IPS-18a (cell line): ENCODE measurements at regions not wholly inside any gene's neighbourhood (a gene's known extent, or its start where the extent isn't known, plus 50 kb on each side); places are given as distances from the start of the nearest gene placed in this dataset.

ENCODE experiments used
- H3K27ac ChIP-seq: one replicate; pipeline ENCODE4 v1.5.1; 2013; ENCODE audit warnings: low read length
- H3K27me3 ChIP-seq: one replicate; pipeline ENCODE4 v1.6.1; 2013; ENCODE audit warnings: mild to moderate bottlenecking, low read length; ENCODE audit not compliant: control insufficient read depth, insufficient read depth
- H3K36me3 ChIP-seq: one replicate; pipeline ENCODE4 v1.6.1; 2013; ENCODE audit warnings: low read depth, low read length; ENCODE audit not compliant: control insufficient read depth
- H3K4me1 ChIP-seq: one replicate; pipeline ENCODE4 v1.6.1; 2013; ENCODE audit warnings: low read depth, low read length; ENCODE audit not compliant: control insufficient read depth
- H3K4me3 ChIP-seq: one replicate; pipeline ENCODE4 v1.5.1; 2013; ENCODE audit warnings: low read length
- H3K9ac ChIP-seq: one replicate; pipeline ENCODE4 v1.6.1; 2013; ENCODE audit warnings: mild to moderate bottlenecking, low read length, moderate library complexity
- H3K9me3 ChIP-seq: one replicate; pipeline ENCODE4 v1.6.1; 2013; ENCODE audit warnings: low read depth, low read length; ENCODE audit not compliant: control insufficient read depth

- Histone ChIP-seq H3K9me3 (peaks cover 53% of the 10 kb centered on the region), H3K27ac (no peak overlapping the region), H3K36me3 (no peaks in the 10 kb centered on the region), H3K4me1 (no peaks in the 10 kb centered on the region), H3K27me3 (no peaks in the 10 kb centered on the region), H3K9ac (no peak overlapping the region), H3K4me3 (no peak overlapping the region)
These were observed 629.0 kb downstream of the TBC1D22A start for GRCh38 chr22:47391169-47392053.

DNA sequence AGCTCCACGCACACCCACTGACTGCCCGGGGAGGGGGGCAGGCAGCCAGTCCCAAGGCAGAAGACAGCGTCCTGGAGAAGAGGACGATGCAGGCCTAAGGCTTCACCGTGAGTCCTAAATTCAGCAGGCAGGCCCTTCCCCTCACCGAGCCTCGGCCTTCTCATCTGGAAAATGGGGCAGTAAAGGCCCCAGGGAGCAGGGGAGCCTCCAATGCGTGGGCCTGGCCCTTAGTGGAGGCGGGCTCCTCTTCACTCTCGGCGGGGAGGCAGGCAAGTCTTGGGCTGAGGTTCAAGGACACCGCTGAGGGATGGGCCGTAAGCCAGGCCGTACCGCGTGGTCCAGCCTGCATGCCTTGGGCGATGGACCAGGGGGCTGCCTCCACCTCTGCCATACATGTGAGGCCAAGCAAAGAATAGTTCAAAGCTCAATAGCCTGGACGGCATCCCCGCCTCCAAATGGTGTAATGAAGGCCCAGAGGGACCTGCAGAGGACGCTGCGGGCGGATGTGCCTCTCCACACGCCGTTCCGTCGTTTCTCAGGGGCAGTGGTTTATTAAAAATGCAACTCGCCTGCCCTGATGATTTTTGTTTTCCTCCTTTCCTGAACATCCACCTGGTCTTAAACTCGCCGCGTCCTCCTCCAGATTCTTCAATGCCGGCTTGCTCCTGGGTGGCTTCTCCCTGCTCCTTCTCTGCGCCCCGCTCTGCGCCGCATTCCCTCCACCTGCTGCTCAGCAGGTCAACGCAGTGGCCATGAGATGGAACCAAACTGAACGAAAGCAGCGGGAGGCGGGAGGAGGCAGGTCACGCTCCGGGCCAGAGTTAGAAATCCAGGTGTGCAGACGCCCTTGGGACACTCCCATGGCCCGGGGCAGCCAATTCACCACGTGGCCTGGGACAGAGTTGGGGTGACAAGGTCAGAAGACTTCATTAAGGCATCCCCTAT is 627.8 kb downstream of the TBC1D22A start:
- Histone ChIP-seq H3K9me3 (peaks cover 52% of the 10 kb centered on the region), H3K4me3 (no peak overlapping the region), H3K9ac (no peak overlapping the region), H3K36me3 (no peaks in the 10 kb centered on the region), H3K27me3 (no peaks in the 10 kb centered on the region), H3K4me1 (no peaks in the 10 kb centered on the region), H3K27ac (no peak overlapping the region)

DNA sequence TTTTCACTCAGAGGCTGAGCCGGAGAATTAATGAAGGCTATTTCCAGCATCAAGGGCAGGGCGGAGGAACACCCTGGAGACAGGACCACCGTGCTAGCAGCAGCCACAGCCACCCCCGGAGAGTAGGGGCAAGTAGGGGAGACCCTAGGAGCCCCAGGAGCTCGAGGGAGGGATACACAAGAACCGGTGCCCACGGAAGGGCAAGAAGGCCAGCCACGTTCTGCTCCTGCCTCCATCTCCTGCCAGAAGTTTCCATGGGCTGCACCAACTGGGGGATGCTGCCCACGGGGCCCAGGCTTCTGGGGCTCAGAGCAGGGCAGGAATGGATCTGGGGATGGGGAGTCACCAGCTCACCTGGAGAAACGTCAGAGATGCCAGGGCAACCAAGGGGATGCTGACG is 626.8 kb downstream of the TBC1D22A start:
- H3K27ac ChIP-seq, result no peak overlapping the region
- no peak overlapping the region for H3K9ac ChIP-seq
- H3K4me1 ChIP-seq, result no peaks in the 10 kb centered on the region
- H3K4me3 ChIP-seq, result no peak overlapping the region
- no peaks in the 10 kb centered on the region for H3K27me3 ChIP-seq
- H3K36me3 ChIP-seq, result no peaks in the 10 kb centered on the region
- peaks cover 52% of the 10 kb centered on the region for H3K9me3 ChIP-seq

- Histone ChIP-seq H3K9me3 (peaks cover 52% of the 10 kb centered on the region), H3K27ac (no peak overlapping the region), H3K27me3 (no peaks in the 10 kb centered on the region), H3K9ac (no peak overlapping the region), H3K4me3 (no peak overlapping the region), H3K4me1 (no peaks in the 10 kb centered on the region), H3K36me3 (no peaks in the 10 kb centered on the region)
These were observed 626.3 kb downstream of the TBC1D22A start for GRCh38 chr22:47388778-47389177.

DNA sequence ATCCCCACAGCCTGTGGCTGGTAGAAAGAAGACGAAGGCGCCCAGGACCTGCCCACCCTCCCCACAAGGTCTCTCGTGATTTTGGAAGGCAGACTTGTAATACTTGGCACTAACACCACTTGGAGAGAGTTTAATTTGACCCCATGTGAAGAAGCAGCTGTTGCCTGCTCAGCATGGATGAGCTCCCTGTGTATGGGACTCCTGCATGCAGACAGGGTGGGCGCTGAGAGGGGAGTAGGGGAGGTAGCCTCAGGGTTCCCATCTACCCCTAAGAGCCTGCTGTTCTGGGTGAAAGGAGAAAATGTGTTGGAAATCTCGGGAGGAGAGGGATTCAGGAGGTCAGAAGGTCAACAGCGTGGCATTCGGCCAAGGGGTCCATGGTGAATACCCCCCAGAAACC is 625.9 kb downstream of the TBC1D22A start:
- no peak overlapping the region for H3K27ac ChIP-seq
- H3K36me3 ChIP-seq, result no peaks in the 10 kb centered on the region
- no peaks in the 10 kb centered on the region for H3K4me1 ChIP-seq
- no peak overlapping the region for H3K4me3 ChIP-seq
- peaks cover 54% of the 10 kb centered on the region for H3K9me3 ChIP-seq
- no peak overlapping the region for H3K9ac ChIP-seq
- H3K27me3 ChIP-seq, result no peaks in the 10 kb centered on the region

DNA sequence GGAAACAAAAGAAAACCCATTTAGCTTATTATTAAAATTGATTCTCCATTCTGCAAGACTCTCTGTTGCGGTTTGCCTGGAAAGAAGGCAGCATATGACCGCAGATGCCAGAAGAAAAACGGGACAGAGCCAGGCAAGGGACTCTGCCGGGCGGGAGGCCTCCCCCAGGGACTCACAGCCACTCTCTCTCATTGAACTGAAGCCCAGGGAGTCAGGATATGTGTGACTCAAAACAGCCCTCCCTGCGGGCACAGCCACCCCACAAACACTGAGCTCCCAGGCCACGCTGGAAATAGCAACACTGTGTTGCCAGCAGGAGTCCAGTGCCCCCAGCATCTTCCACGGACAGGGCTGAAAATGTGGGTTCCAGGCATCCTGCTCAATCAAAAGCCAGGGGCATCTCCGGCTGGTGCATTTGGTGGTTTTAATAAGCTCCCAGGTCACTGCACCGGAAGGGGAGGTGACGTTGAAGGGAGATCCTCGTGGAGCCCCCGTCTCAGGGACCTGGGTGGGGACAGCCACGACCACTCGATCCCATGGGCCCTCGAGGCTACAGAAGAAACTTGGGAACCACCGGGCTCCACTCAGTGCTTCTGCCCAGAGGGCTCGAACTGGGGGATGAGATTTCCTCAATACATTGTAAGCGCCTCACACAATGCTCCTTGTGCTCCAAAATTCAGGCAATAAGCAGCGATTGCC is 624.5 kb downstream of the TBC1D22A start:
- H3K4me1 ChIP-seq, result no peaks in the 10 kb centered on the region
- no peaks in the 10 kb centered on the region for H3K36me3 ChIP-seq
- no peak overlapping the region for H3K27ac ChIP-seq
- H3K4me3 ChIP-seq, result no peak overlapping the region
- no peaks in the 10 kb centered on the region for H3K27me3 ChIP-seq
- peaks cover 62% of the 10 kb centered on the region for H3K9me3 ChIP-seq
- H3K9ac ChIP-seq, result no peak overlapping the region

DNA sequence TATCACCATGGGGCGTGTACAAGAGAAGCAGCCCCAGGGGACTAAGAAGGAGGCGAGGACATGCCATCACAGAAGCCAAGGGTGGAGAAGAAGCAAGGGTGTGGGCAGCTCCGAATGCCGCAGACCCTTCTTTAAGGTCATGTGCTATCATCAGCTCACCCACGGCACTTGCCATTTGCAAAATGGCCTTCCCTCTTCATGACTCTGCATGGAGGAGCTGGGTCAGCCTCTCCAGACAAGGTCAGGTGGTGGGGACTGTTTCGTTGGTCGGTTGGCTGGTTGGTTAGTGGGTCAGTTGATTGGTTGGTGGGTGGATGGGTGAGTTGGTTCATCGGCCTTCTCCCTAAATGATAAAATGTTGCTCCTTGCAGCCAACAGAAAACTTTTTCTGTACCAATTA is 622.5 kb downstream of the TBC1D22A start:
- Histone ChIP-seq H3K36me3 (no peaks in the 10 kb centered on the region), H3K27me3 (no peaks in the 10 kb centered on the region), H3K27ac (no peak overlapping the region), H3K9ac (no peak overlapping the region), H3K9me3 (peaks cover 65% of the 10 kb centered on the region), H3K4me3 (no peak overlapping the region), H3K4me1 (no peaks in the 10 kb centered on the region)

DNA sequence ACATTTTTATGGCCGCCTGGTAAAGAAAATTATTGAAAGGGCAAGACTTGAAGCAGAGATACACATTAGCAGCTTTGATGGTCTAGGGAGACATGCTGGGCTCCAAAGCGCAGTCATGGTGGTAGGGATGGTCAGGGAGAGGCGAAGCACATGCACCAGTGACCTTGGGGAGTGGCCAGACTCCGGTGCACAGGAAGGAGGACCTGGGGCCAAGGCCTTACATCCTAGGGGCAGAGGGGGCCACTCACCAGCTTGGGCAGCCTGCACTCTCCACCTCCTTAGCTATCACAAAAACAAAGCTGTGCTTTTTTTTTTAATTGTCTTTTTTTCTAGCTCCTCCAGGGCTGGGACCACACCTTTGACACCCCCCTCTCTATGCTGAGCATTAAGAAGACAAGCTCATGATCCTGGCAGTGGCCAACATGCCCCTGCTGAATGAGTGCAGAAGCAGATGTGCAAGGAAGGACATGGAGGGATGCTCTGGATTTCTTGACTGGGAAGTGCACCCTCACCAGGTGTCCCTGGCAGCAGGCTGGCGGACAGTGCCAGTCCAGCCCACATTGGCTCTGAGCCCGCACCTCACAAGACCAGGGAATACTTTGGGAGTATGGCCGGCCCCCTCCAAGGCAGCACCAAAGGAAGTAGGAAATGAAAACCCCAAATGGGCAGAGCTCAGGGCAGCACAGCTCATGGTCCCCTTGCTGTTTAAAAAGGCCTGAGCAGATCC is 619.9 kb downstream of the TBC1D22A start:
- Histone ChIP-seq H3K36me3 (no peaks in the 10 kb centered on the region), H3K4me3 (no peak overlapping the region), H3K27ac (no peak overlapping the region), H3K27me3 (no peaks in the 10 kb centered on the region), H3K4me1 (no peaks in the 10 kb centered on the region), H3K9ac (no peak overlapping the region), H3K9me3 (peaks cover 73% of the 10 kb centered on the region)

DNA sequence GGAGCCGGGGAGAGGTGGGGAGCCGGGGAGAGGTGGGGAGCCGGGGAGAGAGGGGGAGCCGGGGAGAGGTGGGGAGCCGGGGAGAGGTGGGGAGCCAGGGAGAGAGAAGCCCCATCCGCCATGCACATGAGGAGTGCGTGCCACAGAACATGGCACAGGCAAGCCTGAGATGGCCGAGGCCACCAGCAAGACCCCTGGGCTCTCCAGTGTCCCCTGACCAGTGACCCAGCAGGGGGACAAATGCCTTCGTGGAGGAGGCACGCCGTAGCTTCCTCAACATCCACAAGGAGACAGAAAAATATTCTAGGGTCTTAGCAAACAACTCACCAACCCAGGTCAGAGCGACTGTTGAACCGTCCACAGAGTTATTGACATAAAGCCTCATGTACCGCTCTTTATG is 618.8 kb downstream of the TBC1D22A start:
- no peak overlapping the region for H3K4me3 ChIP-seq
- H3K27me3 ChIP-seq, result no peaks in the 10 kb centered on the region
- no peak overlapping the region for H3K9ac ChIP-seq
- H3K9me3 ChIP-seq, result peaks cover 78% of the 10 kb centered on the region
- H3K4me1 ChIP-seq, result no peaks in the 10 kb centered on the region
- H3K36me3 ChIP-seq, result no peaks in the 10 kb centered on the region
- no peak overlapping the region for H3K27ac ChIP-seq

DNA sequence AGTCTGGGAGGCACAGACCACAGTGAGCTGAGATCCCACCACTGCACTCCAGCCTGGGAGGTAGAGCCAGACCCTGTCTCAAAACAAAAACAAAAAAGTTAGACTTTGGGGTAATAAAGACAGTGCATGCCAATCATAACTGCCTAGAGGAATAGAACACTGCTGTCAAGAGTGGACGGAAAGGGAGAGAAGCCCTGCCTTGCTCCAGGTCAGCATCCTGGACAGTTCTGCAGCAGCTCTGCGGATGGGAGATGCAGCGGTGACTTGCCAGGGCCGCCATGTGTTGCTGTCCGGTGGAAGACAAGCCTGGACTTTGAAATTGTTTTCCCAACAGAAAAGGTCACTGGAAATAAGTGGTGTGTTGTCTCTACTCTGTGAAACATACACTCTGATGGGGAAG is 618.2 kb downstream of the TBC1D22A start:
- Histone ChIP-seq H3K36me3 (no peaks in the 10 kb centered on the region), H3K27ac (no peak overlapping the region), H3K27me3 (no peaks in the 10 kb centered on the region), H3K4me1 (no peaks in the 10 kb centered on the region), H3K9me3 (peaks cover 80% of the 10 kb centered on the region), H3K4me3 (no peak overlapping the region), H3K9ac (no peak overlapping the region)

GRCh38 chr22:47379037-47379436 is 616.6 kb downstream of the TBC1D22A start:
- Histone ChIP-seq H3K27me3 (no peaks in the 10 kb centered on the region), H3K36me3 (no peaks in the 10 kb centered on the region), H3K9me3 (peaks cover 63% of the 10 kb centered on the region), H3K4me3 (no peak overlapping the region), H3K4me1 (no peaks in the 10 kb centered on the region), H3K27ac (no peak overlapping the region), H3K9ac (no peak overlapping the region)
